Skin epidermis (tissue), 12 donors: ENCODE measurements at regions not wholly inside any gene's neighbourhood (a gene's known extent, or its start where the extent isn't known, plus 50 kb on each side); places are given as distances from the start of the nearest gene placed in this dataset.
A peak's percentile ranks its signal among the peaks of the same experiment; 100 is the strongest.

Experiments
- H3K27ac ChIP-seq, 21 experiments: fragments of 200-600 bp; sonication (generic) in 11 of 21; one replicate each; pipeline ENCODE4 v1.5.0; 2020; ENCODE audit warnings: mild to moderate bottlenecking in 3 of 21, inconsistent platforms in 2 of 21, moderate library complexity in 2 of 21
- H3K4me3 ChIP-seq, 7 experiments: fragments of 200-600 bp; sonication (generic) in 2 of 7; one replicate each; pipeline ENCODE4 v1.5.0; 2020; ENCODE audit warnings: inconsistent platforms in 2 of 7, mild to moderate bottlenecking in 2 of 7, moderate library complexity in 1 of 7

- Histone ChIP-seq H3K27ac (no peak overlapping the region), H3K4me3 (no peak overlapping the region)
These were observed 185.8 kb upstream of the ACVR2A start for GRCh38 chr2:147659051-147659450.

GRCh38 chr2:147657086-147658000 lies 187.5 kb upstream of the ACVR2A start:
- Histone ChIP-seq H3K27ac (no peak overlapping the region), H3K4me3 (no peak overlapping the region)

GRCh38 chr2:147649998-147650397 lies 194.8 kb upstream of the ACVR2A start:
- Histone ChIP-seq H3K4me3 (no peak overlapping the region), H3K27ac (no peak overlapping the region)

GRCh38 chr2:147649286-147649685 lies 195.5 kb upstream of the ACVR2A start:
- no peak overlapping the region for H3K27ac ChIP-seq
- H3K4me3 ChIP-seq: no peak overlapping the region

- Histone ChIP-seq H3K4me3 (no peak overlapping the region), H3K27ac (no peak overlapping the region)
These were observed 196.4 kb upstream of the ACVR2A start for GRCh38 chr2:147648471-147648870.

- Histone ChIP-seq H3K4me3 (no peak overlapping the region), H3K27ac (no peak overlapping the region)
These were observed 197.0 kb upstream of the ACVR2A start for GRCh38 chr2:147647816-147648215.

GRCh38 chr2:147646818-147647468 lies 197.9 kb upstream of the ACVR2A start:
- Histone ChIP-seq H3K4me3 (no peak overlapping the region), H3K27ac (no peak overlapping the region)

- Histone ChIP-seq H3K27ac (no peak overlapping the region), H3K4me3 (no peak overlapping the region)
These were observed 200.3 kb upstream of the ACVR2A start for GRCh38 chr2:147644491-147644890.

- H3K27ac ChIP-seq: no peak overlapping the region
- no peak overlapping the region for H3K4me3 ChIP-seq
These were observed 202.1 kb upstream of the ACVR2A start for GRCh38 chr2:147642765-147643164.

GRCh38 chr2:147641651-147642050 lies 203.2 kb upstream of the ACVR2A start:
- H3K27ac ChIP-seq: no peak overlapping the region
- no peak overlapping the region for H3K4me3 ChIP-seq

- Histone ChIP-seq H3K4me3 (no peak overlapping the region), H3K27ac (no peak overlapping the region)
These were observed 204.9 kb upstream of the ACVR2A start for GRCh38 chr2:147639891-147640290.

GRCh38 chr2:147639386-147639785 lies 205.4 kb upstream of the ACVR2A start:
- H3K4me3 ChIP-seq: no peak overlapping the region
- no peak overlapping the region for H3K27ac ChIP-seq

- peak overlapping the region in 5 of 21 experiments; percentile 11 to 59 (median 24) for H3K27ac ChIP-seq
- no peak overlapping the region for H3K4me3 ChIP-seq
These were observed 207.9 kb upstream of the ACVR2A start for GRCh38 chr2:147636886-147637285.

- H3K4me3 ChIP-seq: no peak overlapping the region
- H3K27ac ChIP-seq: peak overlapping the region in 7 of 21 experiments; percentile 11 to 59 (median 24)
These were observed 208.5 kb upstream of the ACVR2A start for GRCh38 chr2:147636238-147636882.

GRCh38 chr2:147634826-147635225 lies 210.0 kb upstream of the ACVR2A start:
- no peak overlapping the region for H3K27ac ChIP-seq

GRCh38 chr2:147632198-147632597 lies 212.6 kb upstream of the ACVR2A start:
- Histone ChIP-seq H3K4me3 (no peak overlapping the region), H3K27ac (no peak overlapping the region)

More at GRCh38 chr2:147634826-147635225, 210.0 kb upstream of the ACVR2A start:
- H3K4me3 ChIP-seq: no peak overlapping the region

- no peak overlapping the region for H3K4me3 ChIP-seq
- peak overlapping the region in 1 of 21 experiments; percentile 9 for H3K27ac ChIP-seq
These were observed 213.5 kb upstream of the ACVR2A start for GRCh38 chr2:147631294-147631693.

- peak overlapping the region in 3 of 21 experiments; percentile 17 to 34 (median 31) for H3K27ac ChIP-seq
These were observed 214.2 kb upstream of the ACVR2A start for GRCh38 chr2:147630585-147630984.

GRCh38 chr2:147628971-147629421 lies 215.8 kb upstream of the ACVR2A start:
- Histone ChIP-seq H3K4me3 (no peak overlapping the region), H3K27ac (no peak overlapping the region)

More at GRCh38 chr2:147630585-147630984, 214.2 kb upstream of the ACVR2A start:
- H3K4me3 ChIP-seq: no peak overlapping the region

GRCh38 chr2:147623328-147623727 lies 221.5 kb upstream of the ACVR2A start:
- peak overlapping the region in 2 of 21 experiments; percentile 15 to 39 for H3K27ac ChIP-seq
- H3K4me3 ChIP-seq: no peak overlapping the region
